NOMO-1 treated with dmso at 0.1 percent for 144 hours (cell line): ENCODE measurements at regions not wholly inside any gene's neighbourhood (a gene's known extent, or its start where the extent isn't known, plus 50 kb on each side); places are given as distances from the start of the nearest gene placed in this dataset.

ENCODE experiments used
- DNase-seq: peaks from one replicate; lab custom pipeline; 2025; ENCODE audit not compliant: unreplicated experiment; lab: John Stamatoyannopoulos, UW

- DNase-seq, result no peak
Observed at GRCh38 chr18:28823506-28824182, 646.7 kb upstream of the CDH2 start.

- DNase-seq, result no peak
Observed at GRCh38 chr18:28820353-28820752, 643.4 kb upstream of the CDH2 start.

- DNase-seq, result no peak
Observed at GRCh38 chr18:28816155-28816554, 639.2 kb upstream of the CDH2 start.

GRCh38 chr18:28814365-28814764 lies 637.4 kb upstream of the CDH2 start:
- DNase-seq, result no peak

- DNase-seq, result no peak
Observed at GRCh38 chr18:28808373-28808772, 631.4 kb upstream of the CDH2 start.

- DNase-seq, result no peak
Observed at GRCh38 chr18:28805491-28805890, 628.6 kb upstream of the CDH2 start.

- no peak for DNase-seq
Observed at GRCh38 chr18:28804512-28805202, 627.7 kb upstream of the CDH2 start.

- DNase-seq, result no peak
Observed at GRCh38 chr18:28802546-28802945, 625.6 kb upstream of the CDH2 start.

- no peak for DNase-seq
Observed at GRCh38 chr18:28801876-28802275, 624.9 kb upstream of the CDH2 start.

- DNase-seq, result no peak
Observed at GRCh38 chr18:28794459-28795245, 617.7 kb upstream of the CDH2 start.

GRCh38 chr18:28793901-28794300 lies 617.0 kb upstream of the CDH2 start:
- DNase-seq, result no peak

GRCh38 chr18:28792404-28793086 lies 615.6 kb upstream of the CDH2 start:
- DNase-seq, result no peak

GRCh38 chr18:28791101-28791500 lies 614.2 kb upstream of the CDH2 start:
- DNase-seq, result no peak

GRCh38 chr18:28789502-28789901 lies 612.6 kb upstream of the CDH2 start:
- no peak for DNase-seq

- no peak for DNase-seq
Observed at GRCh38 chr18:28786926-28787325, 610.0 kb upstream of the CDH2 start.

- no peak for DNase-seq
Observed at GRCh38 chr18:28781616-28782362, 604.9 kb upstream of the CDH2 start.

- no peak for DNase-seq
Observed at GRCh38 chr18:28778706-28779105, 601.8 kb upstream of the CDH2 start.

- DNase-seq, result no peak
Observed at GRCh38 chr18:28777756-28778155, 600.8 kb upstream of the CDH2 start.

- no peak for DNase-seq
Observed at GRCh38 chr18:28771849-28772248, 594.9 kb upstream of the CDH2 start.
